NT2/D1 (cell line): ENCODE measurements at regions not wholly inside any gene's neighbourhood (a gene's known extent, or its start where the extent isn't known, plus 50 kb on each side); places are given as distances from the start of the nearest gene placed in this dataset.

Source experiments
- YY1 ChIP-seq: IDR thresholded peaks from 2 replicates; pipeline ENCODE4 v1.6.1; 2011; ENCODE audit not compliant: insufficient read length, insufficient read depth
- ZNF274 ChIP-seq: IDR thresholded peaks from 2 replicates; pipeline ENCODE4 v1.6.1; 2011; ENCODE audit warnings: mild to moderate bottlenecking, low read depth, low read length

- TF ChIP-seq ZNF274: no peak
- TF ChIP-seq YY1: no peak
Measured at GRCh38 chr5:142391058-142391845, 66.4 kb upstream of the SPRY4 start.
